GM21619 (cell line): ENCODE measurements at regions not wholly inside any gene's neighbourhood (a gene's known extent, or its start where the extent isn't known, plus 50 kb on each side); places are given as distances from the start of the nearest gene placed in this dataset.
"Not testable (repeated sequence)": the region's sequence is repeated elsewhere in the genome, so short reads cannot be mapped to it uniquely, and the experiment has no call there.

Source experiments
- ATAC-seq: cut with Tn5 transposase; IDR thresholded peaks from one replicate; pipeline ENCODE4 v1.9.1; 2021; ENCODE audit not compliant: unreplicated experiment

- ATAC-seq, result not testable (repeated sequence)
Measured at GRCh38 chr3:168660879-168661657, 565.3 kb upstream of the GOLIM4 start.

GRCh38 chr3:168659015-168659414 lies 563.3 kb upstream of the GOLIM4 start:
- no peak for ATAC-seq

GRCh38 chr3:168655611-168656010 lies 559.9 kb upstream of the GOLIM4 start:
- no peak for ATAC-seq

GRCh38 chr3:168654700-168655099 lies 559.0 kb upstream of the GOLIM4 start:
- ATAC-seq, result no peak

- ATAC-seq, result no peak
Measured at GRCh38 chr3:168653255-168653654, 557.5 kb upstream of the GOLIM4 start.

GRCh38 chr3:168648321-168648720 lies 552.6 kb upstream of the GOLIM4 start:
- peak; percentile 44 for ATAC-seq

- ATAC-seq, result no peak
Measured at GRCh38 chr3:168647582-168647981, 551.9 kb upstream of the GOLIM4 start.

GRCh38 chr3:168645180-168645579 lies 549.5 kb upstream of the GOLIM4 start:
- ATAC-seq, result no peak

GRCh38 chr3:168628549-168628948 lies 532.8 kb upstream of the GOLIM4 start:
- ATAC-seq, result no peak

- no peak for ATAC-seq
Measured at GRCh38 chr3:168625477-168625876, 529.8 kb upstream of the GOLIM4 start.

- no peak for ATAC-seq
Measured at GRCh38 chr3:168624892-168625448, 529.2 kb upstream of the GOLIM4 start.

- ATAC-seq, result no peak
Measured at GRCh38 chr3:168624195-168624594, 528.5 kb upstream of the GOLIM4 start.

- ATAC-seq, result no peak
Measured at GRCh38 chr3:168622795-168623194, 527.1 kb upstream of the GOLIM4 start.

- ATAC-seq, result peak; percentile 53
Measured at GRCh38 chr3:168620854-168621253, 525.1 kb upstream of the GOLIM4 start.

- no peak for ATAC-seq
Measured at GRCh38 chr3:168618827-168619470, 523.2 kb upstream of the GOLIM4 start.

GRCh38 chr3:168617658-168618057 lies 521.9 kb upstream of the GOLIM4 start:
- no peak for ATAC-seq

GRCh38 chr3:168616915-168617314 lies 521.2 kb upstream of the GOLIM4 start:
- no peak for ATAC-seq

- ATAC-seq, result peak; percentile 50
Measured at GRCh38 chr3:168615493-168616020, 519.8 kb upstream of the GOLIM4 start.

- no peak for ATAC-seq
Measured at GRCh38 chr3:168613151-168613550, 517.4 kb upstream of the GOLIM4 start.

- no peak for ATAC-seq
Measured at GRCh38 chr3:168612671-168613070, 516.9 kb upstream of the GOLIM4 start.

- no peak for ATAC-seq
Measured at GRCh38 chr3:168611826-168612225, 516.1 kb upstream of the GOLIM4 start.

- no peak for ATAC-seq
Measured at GRCh38 chr3:168608926-168609325, 513.2 kb upstream of the GOLIM4 start.
